Retinal pigment epithelial cell (primary cell): ENCODE measurements at regions not wholly inside any gene's neighbourhood (a gene's known extent, or its start where the extent isn't known, plus 50 kb on each side); places are given as distances from the start of the nearest gene placed in this dataset.
"Not testable (repeated sequence)": the region's sequence is repeated elsewhere in the genome, so short reads cannot be mapped to it uniquely, and the experiment has no call there.

Source experiments
- DNase-seq: peaks from one replicate; pipeline ENCODE4 v3.0.0-alpha.2; 2010; ENCODE audit warnings: low read depth
- H3K4me3 ChIP-seq: 2 replicates; pipeline ENCODE4 v1.5.1; 2011; ENCODE audit warnings: mild to moderate bottlenecking, low read length, control low read depth, moderate library complexity
- CTCF ChIP-seq: conservative IDR thresholded peaks from 2 replicates; pipeline ENCODE4 v1.5.1; 2011; ENCODE audit warnings: low read depth, low read length, control low read depth, inconsistent platforms

GRCh38 chr13:30520571-30520970, 54.8 kb upstream of the HMGB1 start:
- TF ChIP-seq CTCF = no peak
- DNase-seq = no peak
- no peak overlapping the region for H3K4me3 ChIP-seq

- no peak overlapping the region for H3K4me3 ChIP-seq
- no peak for TF ChIP-seq CTCF
- DNase-seq = no peak
Measured at GRCh38 chr13:30523211-30523610, 57.5 kb upstream of the HMGB1 start.

- not testable (repeated sequence) for H3K4me3 ChIP-seq, DNase-seq
Measured at GRCh38 chr13:30523817-30524216, 58.1 kb upstream of the HMGB1 start.

GRCh38 chr13:30525212-30525611, 59.5 kb upstream of the HMGB1 start:
- H3K4me3 ChIP-seq, DNase-seq: not testable (repeated sequence)

- TF ChIP-seq CTCF = no peak
- no peak overlapping the region for H3K4me3 ChIP-seq
- no peak for DNase-seq
Measured at GRCh38 chr13:30526612-30527495, 61.1 kb upstream of the HMGB1 start.

- no peak overlapping the region for H3K4me3 ChIP-seq
- no peak for TF ChIP-seq CTCF
- DNase-seq = no peak
Measured at GRCh38 chr13:30529085-30529834, 63.5 kb upstream of the HMGB1 start.

- no peak for DNase-seq
- no peak overlapping the region for H3K4me3 ChIP-seq
- no peak for TF ChIP-seq CTCF
Measured at GRCh38 chr13:30535046-30535445, 69.3 kb upstream of the HMGB1 start.

- DNase-seq = no peak
- TF ChIP-seq CTCF = no peak
- H3K4me3 ChIP-seq = no peak overlapping the region
Measured at GRCh38 chr13:30545320-30545719, 72.4 kb upstream of the USPL1 start.

GRCh38 chr13:30548046-30548445, 69.7 kb upstream of the USPL1 start:
- DNase-seq, H3K4me3 ChIP-seq: not testable (repeated sequence)
